Nephron (organoid): ENCODE measurements at regions not wholly inside any gene's neighbourhood (a gene's known extent, or its start where the extent isn't known, plus 50 kb on each side); places are given as distances from the start of the nearest gene placed in this dataset.
"Not testable (repeated sequence)": the region's sequence is repeated elsewhere in the genome, so short reads cannot be mapped to it uniquely, and the experiment has no call there.

Experiments
- H3K27ac Mint-ChIP-seq, 3 experiments: 2 replicates each; pipeline ENCODE4 v1.8.0; 2020; ENCODE audit warnings: mixed read lengths in 3 of 3, mild to moderate bottlenecking in 2 of 3, moderate library complexity in 1 of 3
- H3K27me3 Mint-ChIP-seq: 2 replicates; pipeline ENCODE4 v1.8.0; 2021; ENCODE audit warnings: low read depth, mild to moderate bottlenecking, moderate library complexity, mixed read lengths
- H3K36me3 Mint-ChIP-seq: 2 replicates; pipeline ENCODE4 v1.8.0; 2020; ENCODE audit warnings: low read depth, mixed read lengths
- H3K4me1 Mint-ChIP-seq: 2 replicates; pipeline ENCODE4 v1.8.0; 2020; ENCODE audit warnings: mixed read lengths
- H3K4me3 Mint-ChIP-seq, 3 experiments: 2 replicates each; pipeline ENCODE4 v1.8.0; 2020; ENCODE audit warnings: mild to moderate bottlenecking in 3 of 3, mixed read lengths in 3 of 3, moderate library complexity in 2 of 3
- H3K9me3 Mint-ChIP-seq: 2 replicates; pipeline ENCODE4 v1.8.0; 2020; ENCODE audit warnings: mixed read lengths
- TF ChIP-seq, protein P1 (sequence below), 3 experiments: fragments of 200-600 bp; sonication (generic); IDR thresholded peaks; one replicate each; pipeline ENCODE4 v1.5.0; 2021; ENCODE audit warnings: antibody characterized with exemption in 3 of 3; ENCODE audit not compliant: unreplicated experiment in 3 of 3

DNA sequence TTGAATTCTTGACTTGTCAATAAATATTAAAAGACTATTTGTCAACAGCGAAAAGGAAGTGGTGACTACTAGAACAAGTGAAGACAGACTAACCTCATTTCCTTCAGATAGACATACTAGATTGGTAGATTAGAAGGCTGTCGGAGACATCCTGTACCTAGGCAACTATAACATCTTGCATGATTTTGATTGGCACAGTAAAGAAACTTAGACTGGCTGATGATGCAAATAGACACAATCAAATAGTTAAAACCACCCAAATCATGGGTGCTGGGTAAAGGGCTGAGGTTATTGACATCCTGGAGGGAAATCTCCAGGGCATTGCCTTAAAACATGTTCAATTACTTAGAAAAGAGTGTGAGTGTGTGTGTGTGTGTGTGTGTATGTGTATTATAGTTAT, 85.9 kb upstream of the EDEM3 start:
- Mint-ChIP-seq H3K9me3 (peaks cover 8% of the 10 kb centered on the region), H3K27me3 (no peaks in the 10 kb centered on the region), H3K4me3 (no peak overlapping the region), H3K36me3 (peaks cover 3% of the 10 kb centered on the region), H3K27ac (no peak overlapping the region), H3K4me1 (peaks cover 27% of the 10 kb centered on the region)
- TF ChIP-seq, protein P1, sequence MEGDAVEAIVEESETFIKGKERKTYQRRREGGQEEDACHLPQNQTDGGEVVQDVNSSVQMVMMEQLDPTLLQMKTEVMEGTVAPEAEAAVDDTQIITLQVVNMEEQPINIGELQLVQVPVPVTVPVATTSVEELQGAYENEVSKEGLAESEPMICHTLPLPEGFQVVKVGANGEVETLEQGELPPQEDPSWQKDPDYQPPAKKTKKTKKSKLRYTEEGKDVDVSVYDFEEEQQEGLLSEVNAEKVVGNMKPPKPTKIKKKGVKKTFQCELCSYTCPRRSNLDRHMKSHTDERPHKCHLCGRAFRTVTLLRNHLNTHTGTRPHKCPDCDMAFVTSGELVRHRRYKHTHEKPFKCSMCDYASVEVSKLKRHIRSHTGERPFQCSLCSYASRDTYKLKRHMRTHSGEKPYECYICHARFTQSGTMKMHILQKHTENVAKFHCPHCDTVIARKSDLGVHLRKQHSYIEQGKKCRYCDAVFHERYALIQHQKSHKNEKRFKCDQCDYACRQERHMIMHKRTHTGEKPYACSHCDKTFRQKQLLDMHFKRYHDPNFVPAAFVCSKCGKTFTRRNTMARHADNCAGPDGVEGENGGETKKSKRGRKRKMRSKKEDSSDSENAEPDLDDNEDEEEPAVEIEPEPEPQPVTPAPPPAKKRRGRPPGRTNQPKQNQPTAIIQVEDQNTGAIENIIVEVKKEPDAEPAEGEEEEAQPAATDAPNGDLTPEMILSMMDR (IDR thresholded peaks at IDR 0.05; ENCODE audit: unreplicated experiment in 3 of 3) = no peak

DNA sequence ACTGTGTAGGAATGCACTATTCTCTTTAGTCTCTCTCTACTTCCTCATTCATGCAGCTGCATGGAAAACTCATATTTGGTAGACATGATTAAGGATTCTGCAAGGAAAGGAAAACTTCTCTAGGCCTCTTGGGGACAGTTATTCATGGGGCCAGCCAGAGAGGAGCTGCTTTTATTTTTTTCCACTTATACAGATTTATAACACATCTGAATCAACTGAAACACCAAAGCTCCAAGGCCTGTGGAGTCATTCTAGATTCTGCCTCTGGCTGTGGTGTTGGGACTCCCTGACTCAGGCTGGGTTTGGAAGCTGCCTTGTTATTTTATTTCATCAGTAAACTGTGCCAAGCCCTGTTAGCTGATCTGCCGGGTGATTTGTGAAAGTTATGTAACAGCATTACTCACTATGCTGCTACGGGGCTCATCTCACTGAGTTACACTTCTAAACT, 83.9 kb upstream of the EDEM3 start:
- TF ChIP-seq, protein P1 (IDR thresholded peaks at IDR 0.05; ENCODE audit: unreplicated experiment in 3 of 3) = no peak
- Mint-ChIP-seq H3K4me1 (peaks cover 27% of the 10 kb centered on the region), H3K36me3 (peaks cover 9% of the 10 kb centered on the region), H3K27ac (peak overlapping the region; percentile 81 to 93 (median 88)), H3K27me3 (no peaks in the 10 kb centered on the region), H3K9me3 (peaks cover 7% of the 10 kb centered on the region), H3K4me3 (peak overlapping the region in 1 of 3 experiments; percentile 4)

DNA sequence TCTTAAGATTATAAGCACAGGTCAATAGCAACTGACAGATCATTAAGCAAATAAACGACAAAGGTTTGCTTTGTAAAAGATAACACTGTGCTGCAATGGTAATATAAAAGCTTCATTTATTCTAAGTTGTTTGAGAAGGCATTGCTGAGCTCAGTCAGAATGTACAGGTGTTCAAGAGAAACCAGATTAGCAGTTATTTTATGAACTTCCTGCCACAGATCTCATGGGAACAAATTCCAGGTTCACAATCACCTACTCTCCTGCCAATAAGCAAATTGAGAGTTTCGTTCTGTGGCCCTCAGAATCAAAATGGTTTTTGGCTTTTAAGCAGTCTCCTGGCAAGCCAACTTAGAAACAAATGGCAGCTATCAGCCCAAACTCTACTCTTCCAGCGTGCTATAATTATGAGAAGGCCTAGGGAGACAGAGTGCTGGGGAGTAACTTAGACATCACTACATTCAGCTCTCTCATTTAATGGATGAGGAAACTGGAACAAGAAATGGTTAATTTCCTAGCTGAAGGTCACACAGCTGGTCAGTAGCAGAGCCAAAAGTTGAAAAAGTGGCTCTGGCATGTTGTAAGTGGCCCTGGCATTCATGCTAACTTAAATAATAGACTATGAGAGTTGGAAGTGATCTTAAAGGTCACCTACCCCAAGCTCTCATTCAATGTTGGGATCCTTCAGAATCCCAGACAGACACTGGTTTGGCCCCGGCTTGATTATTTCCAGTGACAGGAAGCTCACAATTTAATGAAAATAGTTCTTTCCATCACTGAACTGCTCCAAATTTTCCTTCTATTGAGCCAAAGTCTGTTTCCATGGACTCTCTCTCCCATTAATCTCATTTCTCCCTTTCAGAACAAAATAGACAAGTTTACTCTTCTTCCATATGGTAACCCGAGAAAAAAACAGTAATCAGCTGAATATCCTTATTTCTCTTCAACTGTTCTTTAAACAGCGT, 82.6 kb upstream of the EDEM3 start:
- Mint-ChIP-seq H3K9me3 (peaks cover 7% of the 10 kb centered on the region), H3K4me1 (peaks cover 27% of the 10 kb centered on the region), H3K4me3 (no peak overlapping the region), H3K27me3 (no peaks in the 10 kb centered on the region), H3K36me3 (peaks cover 9% of the 10 kb centered on the region), H3K27ac (peak overlapping the region; percentile 81 to 93 (median 88))
- TF ChIP-seq, protein P1 (IDR thresholded peaks at IDR 0.05; ENCODE audit: unreplicated experiment in 3 of 3) = no peak

DNA sequence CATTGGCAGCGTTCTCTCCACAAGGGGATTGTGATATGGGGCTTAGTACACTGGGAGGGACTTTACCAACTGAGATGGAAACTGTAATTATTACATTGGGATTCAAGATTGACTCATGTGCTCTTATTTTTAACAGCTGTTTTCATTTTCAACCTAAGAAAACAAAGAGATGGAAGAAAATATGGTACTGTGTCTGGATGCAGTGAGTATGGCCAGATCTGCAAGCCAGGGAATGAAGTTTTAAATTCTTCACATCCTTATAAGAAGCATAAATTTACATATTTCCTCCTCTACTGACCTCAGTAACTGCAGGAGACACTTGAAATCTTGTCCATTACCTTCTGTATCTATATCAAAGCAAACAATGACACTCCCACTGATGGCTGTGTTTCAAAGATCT, 81.5 kb upstream of the EDEM3 start:
- Mint-ChIP-seq H3K27ac (peak overlapping the region; percentile 46 to 57 (median 46)), H3K4me1 (peaks cover 27% of the 10 kb centered on the region), H3K36me3 (peaks cover 9% of the 10 kb centered on the region), H3K27me3 (no peaks in the 10 kb centered on the region), H3K4me3 (no peak overlapping the region), H3K9me3 (peaks cover 7% of the 10 kb centered on the region)
- TF ChIP-seq, protein P1 (IDR thresholded peaks at IDR 0.05; ENCODE audit: unreplicated experiment in 3 of 3) = no peak

DNA sequence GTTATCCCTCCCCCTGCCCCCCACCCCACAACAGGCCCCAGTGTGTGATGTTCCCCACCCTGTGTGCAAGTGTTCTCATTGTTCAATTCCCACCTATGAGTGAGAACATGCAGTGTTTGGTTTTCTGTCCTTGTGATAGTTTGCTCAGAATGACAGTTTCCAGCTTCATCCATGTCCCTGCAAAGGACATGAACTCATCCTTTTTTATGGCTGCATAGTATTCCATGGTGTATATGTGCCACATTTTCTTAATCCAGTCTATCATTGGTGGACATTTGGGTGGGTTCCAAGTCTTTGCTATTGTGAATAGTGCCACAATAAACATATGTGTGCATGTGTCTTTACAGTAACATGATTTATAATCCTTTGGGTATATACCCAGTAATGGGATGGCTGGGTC, 79.3 kb upstream of the EDEM3 start:
- not testable (repeated sequence) for H3K9me3 Mint-ChIP-seq, H3K27me3 Mint-ChIP-seq

DNA sequence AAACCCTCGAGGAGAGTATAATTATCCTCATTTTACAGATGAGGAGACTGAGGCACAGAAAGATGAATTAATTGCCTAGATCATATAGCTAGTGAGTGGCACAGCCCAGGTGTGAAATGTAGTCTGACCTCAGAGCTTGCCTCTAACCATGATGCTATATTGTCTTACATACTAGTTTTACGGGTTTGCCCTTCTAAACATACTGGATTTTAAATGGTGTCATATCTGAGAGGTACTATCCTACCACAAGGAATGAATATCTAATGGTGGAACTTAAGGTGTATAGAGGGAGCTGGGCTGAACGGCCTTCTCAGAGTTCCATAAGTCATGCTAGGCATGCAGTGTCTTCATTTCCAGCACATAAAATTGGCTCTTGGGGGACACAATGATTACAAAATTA, 77.9 kb upstream of the EDEM3 start:
- Mint-ChIP-seq H3K27ac (no peak overlapping the region), H3K4me1 (peaks cover 26% of the 10 kb centered on the region), H3K4me3 (no peak overlapping the region), H3K27me3 (peaks cover 4% of the 10 kb centered on the region), H3K36me3 (peaks cover 9% of the 10 kb centered on the region), H3K9me3 (peaks cover 7% of the 10 kb centered on the region)
- TF ChIP-seq, protein P1 (IDR thresholded peaks at IDR 0.05; ENCODE audit: unreplicated experiment in 3 of 3) = no peak

More for the DNA sequence above, 79.3 kb upstream of the EDEM3 start:
- H3K27ac Mint-ChIP-seq, H3K4me3 Mint-ChIP-seq, H3K36me3 Mint-ChIP-seq: not testable (repeated sequence)
- H3K4me1 Mint-ChIP-seq = peaks cover 30% of the 10 kb centered on the region

DNA sequence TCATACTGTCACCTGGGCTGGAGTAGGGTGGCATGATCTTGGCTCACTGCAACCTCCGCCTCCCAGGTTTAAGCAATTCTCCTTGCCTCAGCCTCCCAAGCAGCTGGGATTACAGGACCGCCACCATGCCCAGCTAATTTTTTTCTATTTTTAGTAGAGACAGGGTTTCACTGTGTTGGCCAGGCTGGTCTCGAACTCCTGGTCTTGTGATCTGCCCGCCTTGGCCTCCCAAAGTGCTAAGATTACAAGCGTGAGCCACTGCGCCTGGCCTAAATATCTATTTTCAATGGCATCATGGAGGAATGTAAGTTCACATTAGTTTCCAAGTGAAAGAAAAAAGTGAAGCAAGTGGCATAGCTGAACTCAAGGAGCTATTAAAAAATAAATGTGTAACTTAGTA, 74.8 kb upstream of the EDEM3 start:
- H3K4me3 Mint-ChIP-seq, H3K27me3 Mint-ChIP-seq, H3K36me3 Mint-ChIP-seq, H3K9me3 Mint-ChIP-seq: not testable (repeated sequence)
- Mint-ChIP-seq H3K27ac (peak overlapping the region in 2 of 3 experiments; percentile 10 to 59), H3K4me1 (peaks cover 34% of the 10 kb centered on the region)
